Hepatocyte (in vitro differentiated cells): ENCODE measurements at regions not wholly inside any gene's neighbourhood (a gene's known extent, or its start where the extent isn't known, plus 50 kb on each side); places are given as distances from the start of the nearest gene placed in this dataset.

Source experiments
- EZH2 ChIP-seq: fragments of 200-600 bp; sonication (generic); IDR thresholded peaks from 2 replicates; pipeline ENCODE4 v1.6.1; 2016; ENCODE audit warnings: antibody characterized with exemption, mild to moderate bottlenecking, borderline replicate concordance
- EZH2phosphoT487 ChIP-seq: fragments of 200-600 bp; sonication (generic); IDR thresholded peaks from one replicate; pipeline ENCODE4 v1.6.1; 2018; ENCODE audit warnings: antibody characterized with exemption, mild to moderate bottlenecking, low read depth, moderate library complexity; ENCODE audit not compliant: unreplicated experiment, severe bottlenecking
- TF ChIP-seq, protein P1 (sequence below): fragments of 200-600 bp; sonication (generic); IDR thresholded peaks from 2 replicates; pipeline ENCODE4 v1.5.1; 2016; ENCODE audit warnings: antibody characterized with exemption, mild to moderate bottlenecking; ENCODE audit not compliant: poor library complexity

DNA sequence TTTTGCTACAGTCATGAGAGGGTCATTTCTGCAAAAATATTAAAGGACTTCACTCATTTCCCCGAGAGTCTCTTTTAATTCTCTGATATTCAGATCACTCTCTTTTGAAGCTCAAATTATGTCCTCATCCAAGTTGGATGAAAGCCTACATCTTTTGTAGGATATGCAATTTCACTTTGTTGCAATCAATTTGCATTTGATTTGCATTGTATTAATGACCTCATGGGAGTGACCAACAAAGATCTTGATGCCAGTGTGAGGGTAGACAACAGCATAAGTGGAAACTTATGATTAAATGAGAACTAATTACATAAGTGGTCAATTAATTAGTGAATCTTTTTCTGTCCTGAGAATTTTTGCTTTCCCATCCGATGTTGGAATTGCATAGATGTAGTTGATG, 60.3 kb upstream of the UPP2 start:
- TF ChIP-seq, protein P1, sequence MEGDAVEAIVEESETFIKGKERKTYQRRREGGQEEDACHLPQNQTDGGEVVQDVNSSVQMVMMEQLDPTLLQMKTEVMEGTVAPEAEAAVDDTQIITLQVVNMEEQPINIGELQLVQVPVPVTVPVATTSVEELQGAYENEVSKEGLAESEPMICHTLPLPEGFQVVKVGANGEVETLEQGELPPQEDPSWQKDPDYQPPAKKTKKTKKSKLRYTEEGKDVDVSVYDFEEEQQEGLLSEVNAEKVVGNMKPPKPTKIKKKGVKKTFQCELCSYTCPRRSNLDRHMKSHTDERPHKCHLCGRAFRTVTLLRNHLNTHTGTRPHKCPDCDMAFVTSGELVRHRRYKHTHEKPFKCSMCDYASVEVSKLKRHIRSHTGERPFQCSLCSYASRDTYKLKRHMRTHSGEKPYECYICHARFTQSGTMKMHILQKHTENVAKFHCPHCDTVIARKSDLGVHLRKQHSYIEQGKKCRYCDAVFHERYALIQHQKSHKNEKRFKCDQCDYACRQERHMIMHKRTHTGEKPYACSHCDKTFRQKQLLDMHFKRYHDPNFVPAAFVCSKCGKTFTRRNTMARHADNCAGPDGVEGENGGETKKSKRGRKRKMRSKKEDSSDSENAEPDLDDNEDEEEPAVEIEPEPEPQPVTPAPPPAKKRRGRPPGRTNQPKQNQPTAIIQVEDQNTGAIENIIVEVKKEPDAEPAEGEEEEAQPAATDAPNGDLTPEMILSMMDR, result no peak
- TF ChIP-seq EZH2phosphoT487 (no peak), EZH2 (no peak)
